Activated CD4-positive, alpha-beta T cell treated with anti-CD3 and anti-CD28 coated beads, Interleukin-2, amount 50 U/mL, for 48 hours (primary cell): ENCODE measurements at regions not wholly inside any gene's neighbourhood (a gene's known extent, or its start where the extent isn't known, plus 50 kb on each side); places are given as distances from the start of the nearest gene placed in this dataset.
A peak's percentile ranks its signal among the peaks of the same experiment; 100 is the strongest.

Experiments
- DNase-seq, 2 experiments: peaks; one replicate each; pipeline ENCODE4 v3.0.0-alpha.2; 2020

DNA sequence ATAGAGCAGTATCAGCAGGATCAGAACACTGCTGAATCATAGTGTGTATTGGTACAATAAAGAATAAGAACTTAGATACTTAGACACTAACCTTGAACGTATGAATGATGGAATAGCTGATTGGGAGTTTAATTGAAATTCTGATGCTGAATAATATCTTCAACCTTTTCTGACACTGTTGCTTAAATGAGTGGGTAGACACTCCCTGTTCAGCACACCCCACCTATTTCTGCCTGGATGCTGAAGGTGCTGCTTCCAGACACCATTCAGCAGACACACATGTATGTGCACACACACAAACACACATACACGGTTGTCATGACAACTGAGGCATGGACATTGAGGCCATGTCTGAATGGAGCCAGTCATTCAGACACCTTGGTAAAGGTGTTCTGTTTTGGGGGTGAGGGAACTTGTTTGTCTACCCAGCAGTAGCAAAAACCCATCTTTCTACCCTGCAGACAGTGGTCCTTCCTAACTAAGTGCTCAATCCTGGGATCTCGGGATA lies 54.3 kb downstream of the TMEM215 start:
- DNase-seq, result no peak

- no peak for DNase-seq
Observed at GRCh38 chr9:32839013-32839885, 55.9 kb downstream of the TMEM215 start.

GRCh38 chr9:32841314-32841713 lies 58.0 kb downstream of the TMEM215 start:
- no peak for DNase-seq

- no peak for DNase-seq
Observed at GRCh38 chr9:32843295-32843694, 60.0 kb downstream of the TMEM215 start.

- DNase-seq, result no peak
Observed at GRCh38 chr9:32844259-32844658, 60.9 kb downstream of the TMEM215 start.

GRCh38 chr9:32854271-32854670 lies 70.9 kb downstream of the TMEM215 start:
- DNase-seq, result no peak

DNA sequence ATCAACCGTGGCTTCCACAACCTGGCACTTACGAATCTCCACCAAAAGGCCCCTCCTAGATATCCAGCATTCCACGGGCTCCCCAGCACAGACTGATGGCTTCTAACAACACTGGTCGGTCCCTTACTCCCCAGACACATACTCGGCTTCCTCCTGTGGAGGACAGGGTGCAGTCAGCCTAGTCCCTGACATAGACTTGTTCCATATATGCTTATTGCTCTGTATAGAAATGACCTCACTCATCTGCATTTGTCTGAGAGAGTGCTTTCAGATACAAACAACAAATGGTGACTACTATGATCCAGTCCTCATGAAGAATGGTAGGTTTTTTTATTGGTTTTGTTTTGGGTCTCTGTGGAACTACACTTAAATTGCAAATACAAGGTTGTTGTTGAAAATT lies 72.4 kb downstream of the TMEM215 start:
- DNase-seq, result no peak

- DNase-seq, result no peak
Observed at GRCh38 chr9:32863291-32863690, 80.0 kb downstream of the TMEM215 start.

- no peak for DNase-seq
Observed at GRCh38 chr9:32864971-32865370, 81.6 kb downstream of the TMEM215 start.

DNA sequence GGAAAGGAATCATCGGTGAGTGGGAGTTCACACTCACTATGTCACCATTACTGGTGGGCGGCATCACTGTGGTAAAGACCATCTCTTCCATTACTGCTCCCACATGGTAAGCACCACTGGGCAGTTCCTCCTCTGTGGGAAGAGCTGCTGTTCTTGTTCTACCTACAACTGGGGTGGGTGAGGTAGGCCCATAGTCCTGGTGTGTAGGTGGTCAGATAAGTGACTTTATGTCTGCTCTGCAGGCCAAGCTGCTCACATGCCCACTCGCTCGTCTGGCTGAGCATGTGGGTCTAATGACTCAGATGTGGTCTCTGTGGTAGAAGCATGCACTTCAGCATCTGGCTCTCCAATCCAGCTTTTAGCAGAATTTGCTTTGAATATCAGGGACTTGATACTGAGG lies 82.9 kb downstream of the TMEM215 start:
- DNase-seq, result peak; percentile 0 to 8

- no peak for DNase-seq
Observed at GRCh38 chr9:32867026-32867425, 83.7 kb downstream of the TMEM215 start.

- no peak for DNase-seq
Observed at GRCh38 chr9:32867601-32868204, 84.4 kb downstream of the TMEM215 start.

GRCh38 chr9:32869404-32869803 lies 86.1 kb downstream of the TMEM215 start:
- DNase-seq, result no peak

DNA sequence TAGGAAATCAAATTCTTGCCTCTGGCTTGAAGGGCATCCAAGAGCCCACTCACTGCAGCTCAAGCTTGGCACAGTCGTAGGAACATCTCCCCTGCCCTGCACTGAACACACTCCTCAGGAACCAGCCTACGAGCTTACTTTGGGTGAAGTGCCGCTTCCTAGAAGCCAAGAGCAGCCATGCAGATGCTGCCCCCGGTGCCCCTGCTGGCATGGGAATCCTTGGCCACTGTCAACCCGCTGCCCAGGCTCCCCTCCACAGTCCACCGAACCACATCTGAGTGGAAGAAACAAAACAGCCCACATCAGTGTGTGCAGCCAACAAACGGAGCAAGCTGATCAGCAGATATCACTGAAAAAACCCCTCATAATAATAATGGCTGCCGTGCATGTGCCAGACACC lies 89.8 kb downstream of the TMEM215 start:
- DNase-seq, result no peak

- DNase-seq, result no peak
Observed at GRCh38 chr9:32873553-32873952, 90.2 kb downstream of the TMEM215 start.

- DNase-seq, result no peak
Observed at GRCh38 chr9:32875242-32875641, 91.9 kb downstream of the TMEM215 start.

DNA sequence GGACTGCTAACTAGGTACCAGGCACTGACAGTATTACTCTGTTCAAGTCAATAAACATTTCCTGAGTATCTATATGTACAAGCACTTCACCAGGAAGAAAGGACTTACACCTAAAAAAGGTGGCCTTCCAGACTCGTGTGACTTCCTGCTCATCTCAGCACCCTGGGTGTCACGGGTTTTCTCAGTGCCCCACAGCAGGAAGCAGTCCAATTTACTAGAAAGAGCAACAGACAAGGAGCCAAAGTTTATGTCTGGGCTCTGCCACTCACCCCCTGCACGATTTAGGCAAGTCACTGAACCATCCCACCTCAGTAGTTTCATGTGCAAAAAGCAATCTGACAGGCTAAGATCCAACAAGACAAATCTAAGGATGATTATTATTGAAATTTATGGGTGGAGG lies 92.4 kb downstream of the TMEM215 start:
- no peak for DNase-seq

- DNase-seq, result no peak
Observed at GRCh38 chr9:32877103-32877502, 93.8 kb downstream of the TMEM215 start.

DNA sequence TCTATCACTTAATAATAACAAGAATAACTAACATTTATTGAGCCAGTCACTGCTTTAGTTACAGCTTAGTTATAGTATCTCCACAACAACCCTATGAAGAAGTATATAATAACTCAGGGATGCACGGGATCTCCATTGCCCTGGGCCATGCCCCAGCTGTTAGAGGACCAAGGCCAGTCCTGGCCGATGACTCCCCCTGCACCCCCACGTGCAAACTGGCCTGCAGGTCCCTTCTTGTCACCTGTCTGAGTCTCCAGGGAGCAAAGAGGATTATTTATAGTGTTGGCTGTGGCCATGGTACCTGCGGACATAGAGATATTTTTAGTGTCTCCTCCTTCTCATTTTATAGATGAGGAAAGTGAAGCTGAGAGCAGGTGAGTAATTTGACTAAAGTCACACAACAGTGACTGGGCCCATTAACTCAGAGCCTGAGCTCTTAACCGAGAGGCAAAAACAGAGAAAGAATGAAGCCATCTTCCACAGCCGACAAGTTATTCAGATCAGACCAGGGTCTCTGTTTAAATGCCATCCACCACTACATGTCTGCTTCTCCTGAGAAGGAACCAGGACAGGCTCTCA lies 94.4 kb downstream of the TMEM215 start:
- no peak for DNase-seq

DNA sequence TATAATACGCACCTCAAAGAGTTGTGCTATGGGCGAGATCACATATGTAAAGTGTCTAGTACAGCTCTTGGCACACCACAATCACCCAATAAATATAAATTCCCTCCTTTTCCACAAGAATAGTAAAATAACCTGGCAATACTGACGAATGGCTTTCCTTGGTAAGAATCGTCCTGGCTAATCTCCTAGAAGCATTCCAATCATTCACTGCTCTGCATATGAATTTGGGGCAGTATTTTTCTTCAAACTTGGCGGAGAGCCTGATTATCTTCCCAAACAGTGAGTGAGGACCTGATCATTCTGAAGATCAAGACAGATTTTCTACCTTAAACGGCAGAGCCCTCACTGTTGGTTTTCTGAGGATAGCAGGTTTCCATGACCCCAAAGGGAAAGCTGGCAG lies 96.0 kb downstream of the TMEM215 start:
- DNase-seq, result no peak

DNA sequence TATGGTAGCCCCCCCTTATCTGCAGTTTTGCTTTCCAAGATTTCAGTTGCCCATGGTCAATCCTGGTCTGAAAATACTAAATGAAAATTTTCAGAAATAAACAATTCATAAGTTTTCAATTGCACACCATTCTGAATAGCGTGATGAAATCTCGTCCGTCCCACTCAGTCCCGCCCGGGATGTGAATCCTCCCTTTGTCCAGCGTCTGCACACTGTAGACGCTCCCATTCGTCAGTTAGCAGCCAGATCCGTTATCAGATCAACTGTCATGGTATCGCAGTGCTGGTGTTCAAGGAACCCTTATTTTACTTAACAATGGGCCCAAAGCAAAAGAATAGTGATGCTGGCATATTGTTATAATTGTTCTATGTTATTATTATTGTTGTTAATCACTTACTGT lies 98.6 kb downstream of the TMEM215 start:
- DNase-seq, result no peak

- no peak for DNase-seq
Observed at GRCh38 chr9:32882705-32883104, 99.4 kb downstream of the TMEM215 start.

DNA sequence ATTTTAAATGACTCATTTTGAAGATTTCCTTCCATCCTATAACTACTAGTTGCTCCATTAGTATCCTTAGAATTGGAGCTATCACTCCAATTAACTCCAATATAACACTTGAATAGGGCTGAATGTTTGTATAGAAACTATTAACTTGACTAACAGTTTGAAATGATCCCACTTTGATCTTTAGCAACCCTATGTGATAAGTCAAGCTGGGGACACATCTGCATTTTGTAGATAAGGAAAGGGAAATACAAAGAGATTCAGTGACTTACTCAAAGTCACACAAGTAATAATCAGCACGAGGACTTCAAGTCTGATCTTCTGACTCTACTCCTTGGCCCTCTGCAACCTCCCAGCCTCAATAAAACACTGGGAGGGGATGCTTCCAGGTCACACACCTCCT lies 101.1 kb downstream of the TMEM215 start:
- DNase-seq, result no peak

DNA sequence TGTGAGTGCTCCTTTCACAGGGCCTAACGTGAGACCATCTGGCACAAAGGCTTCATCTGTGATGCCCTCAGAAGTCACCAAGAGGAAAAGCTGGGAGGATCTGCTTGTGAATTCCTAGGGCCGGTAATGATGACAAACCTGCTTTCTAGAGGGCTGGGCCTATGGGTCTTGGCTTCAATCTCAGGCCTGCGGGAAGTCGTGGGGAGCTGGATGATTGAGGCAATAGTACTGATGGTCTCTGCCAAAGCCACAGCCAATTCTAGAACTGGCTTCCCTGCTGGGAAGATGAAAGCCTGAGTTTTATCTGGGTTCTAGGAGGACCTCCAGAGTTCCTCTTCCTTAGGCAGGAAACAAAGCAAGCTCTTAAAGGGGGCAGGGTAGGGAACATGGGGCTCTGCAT lies 102.7 kb downstream of the TMEM215 start:
- no peak for DNase-seq
